NCI-H1694 treated with DMSO at 0.1 percent for 48 hours (cell line): ENCODE measurements at regions not wholly inside any gene's neighbourhood (a gene's known extent, or its start where the extent isn't known, plus 50 kb on each side); places are given as distances from the start of the nearest gene placed in this dataset.
A peak's percentile ranks its signal among the peaks of the same experiment; 100 is the strongest.

Source experiments
- DNase-seq: peaks from one replicate; lab custom pipeline; 2025; lab: John Stamatoyannopoulos, UW

- DNase-seq = no peak
Observed at GRCh38 chr1:9419369-9420041, 119.8 kb upstream of the SLC25A33 start.

- no peak for DNase-seq
Observed at GRCh38 chr1:9420835-9421532, 118.3 kb upstream of the SLC25A33 start.

- DNase-seq = no peak
Observed at GRCh38 chr1:9421533-9421873, 117.8 kb upstream of the SLC25A33 start.

GRCh38 chr1:9422321-9422720 lies 116.9 kb upstream of the SLC25A33 start:
- DNase-seq = no peak

GRCh38 chr1:9422911-9423505 lies 116.3 kb upstream of the SLC25A33 start:
- DNase-seq = peak; percentile 86

- DNase-seq = no peak
Observed at GRCh38 chr1:9424261-9424660, 115.0 kb upstream of the SLC25A33 start.

- no peak for DNase-seq
Observed at GRCh38 chr1:9425859-9426258, 113.4 kb upstream of the SLC25A33 start.

GRCh38 chr1:9426291-9426711 lies 113.0 kb upstream of the SLC25A33 start:
- DNase-seq = no peak

- no peak for DNase-seq
Observed at GRCh38 chr1:9427388-9427787, 111.9 kb upstream of the SLC25A33 start.

- DNase-seq = peak; percentile 96
Observed at GRCh38 chr1:9428601-9429341, 110.5 kb upstream of the SLC25A33 start.

GRCh38 chr1:9429342-9429711 lies 109.9 kb upstream of the SLC25A33 start:
- DNase-seq = no peak

GRCh38 chr1:9434247-9435152 lies 104.8 kb upstream of the SLC25A33 start:
- DNase-seq = no peak

- no peak for DNase-seq
Observed at GRCh38 chr1:9435153-9435636, 104.1 kb upstream of the SLC25A33 start.

GRCh38 chr1:9435854-9436640 lies 103.2 kb upstream of the SLC25A33 start:
- DNase-seq = no peak

GRCh38 chr1:9437961-9438430 lies 101.3 kb upstream of the SLC25A33 start:
- no peak for DNase-seq

GRCh38 chr1:9438431-9439073 lies 100.7 kb upstream of the SLC25A33 start:
- no peak for DNase-seq

GRCh38 chr1:9439074-9439761 lies 100.0 kb upstream of the SLC25A33 start:
- DNase-seq = no peak

- no peak for DNase-seq
Observed at GRCh38 chr1:9440261-9440660, 99.0 kb upstream of the SLC25A33 start.

GRCh38 chr1:9440763-9441194 lies 98.5 kb upstream of the SLC25A33 start:
- DNase-seq = no peak
